GM12872 (cell line): ENCODE measurements at regions not wholly inside any gene's neighbourhood (a gene's known extent, or its start where the extent isn't known, plus 50 kb on each side); places are given as distances from the start of the nearest gene placed in this dataset.

Experiments used
- CTCF ChIP-seq: IDR thresholded peaks from 3 replicates; pipeline ENCODE4 v1.5.1; 2011; ENCODE audit warnings: low read depth, mild to moderate bottlenecking, low read length, moderate library complexity; ENCODE audit not compliant: insufficient read depth

- no peak for TF ChIP-seq CTCF
These were observed 79.1 kb downstream of the CTH start for GRCh38 chr1:70490153-70490552.

GRCh38 chr1:70495370-70495769 lies 84.3 kb downstream of the CTH start:
- no peak for TF ChIP-seq CTCF

GRCh38 chr1:70496181-70496580 lies 85.1 kb downstream of the CTH start:
- no peak for TF ChIP-seq CTCF

GRCh38 chr1:70497152-70497551 lies 86.1 kb downstream of the CTH start:
- no peak for TF ChIP-seq CTCF

GRCh38 chr1:70498666-70499065 lies 87.6 kb downstream of the CTH start:
- no peak for TF ChIP-seq CTCF

- TF ChIP-seq CTCF = no peak
These were observed 88.6 kb downstream of the CTH start for GRCh38 chr1:70499695-70500094.

GRCh38 chr1:70503358-70503757 lies 92.3 kb downstream of the CTH start:
- TF ChIP-seq CTCF = no peak
